B cell (primary cell): ENCODE measurements at regions not wholly inside any gene's neighbourhood (a gene's known extent, or its start where the extent isn't known, plus 50 kb on each side); places are given as distances from the start of the nearest gene placed in this dataset.

ENCODE experiments used
- EZH2 ChIP-seq: IDR thresholded peaks from 2 replicates; pipeline ENCODE4 v1.6.1; 2012; ENCODE audit warnings: borderline replicate concordance, low read depth, mild to moderate bottlenecking, moderate library complexity, low read length; ENCODE audit not compliant: insufficient read depth, poor library complexity, severe bottlenecking
- TF ChIP-seq, protein P1 (sequence below): fragments of 200-600 bp; IDR thresholded peaks from one replicate; pipeline ENCODE4 v1.8.0; 2022; ENCODE audit warnings: antibody characterized with exemption, mild to moderate bottlenecking

DNA sequence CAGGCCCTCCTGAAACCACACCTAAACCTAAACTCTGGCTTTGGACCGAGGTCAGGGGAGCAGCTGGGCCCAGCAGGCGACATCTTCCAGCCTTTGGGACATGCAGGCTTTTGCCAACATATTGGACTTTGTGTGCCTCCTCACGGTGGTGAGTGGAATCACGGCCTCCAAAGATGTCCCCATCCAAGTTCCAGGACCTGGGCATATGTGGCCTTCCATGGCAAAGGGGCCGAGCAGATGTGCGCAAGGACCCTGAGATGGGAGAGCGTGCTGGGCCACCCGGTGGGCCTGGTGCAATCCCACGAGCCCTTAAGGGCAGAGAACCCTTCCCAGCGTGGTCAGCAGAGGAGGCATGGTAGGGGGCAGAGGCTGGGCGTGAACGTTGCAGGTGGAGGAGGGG is 160.8 kb upstream of the C1orf174 start:
- TF ChIP-seq EZH2: no peak
- TF ChIP-seq, protein P1, sequence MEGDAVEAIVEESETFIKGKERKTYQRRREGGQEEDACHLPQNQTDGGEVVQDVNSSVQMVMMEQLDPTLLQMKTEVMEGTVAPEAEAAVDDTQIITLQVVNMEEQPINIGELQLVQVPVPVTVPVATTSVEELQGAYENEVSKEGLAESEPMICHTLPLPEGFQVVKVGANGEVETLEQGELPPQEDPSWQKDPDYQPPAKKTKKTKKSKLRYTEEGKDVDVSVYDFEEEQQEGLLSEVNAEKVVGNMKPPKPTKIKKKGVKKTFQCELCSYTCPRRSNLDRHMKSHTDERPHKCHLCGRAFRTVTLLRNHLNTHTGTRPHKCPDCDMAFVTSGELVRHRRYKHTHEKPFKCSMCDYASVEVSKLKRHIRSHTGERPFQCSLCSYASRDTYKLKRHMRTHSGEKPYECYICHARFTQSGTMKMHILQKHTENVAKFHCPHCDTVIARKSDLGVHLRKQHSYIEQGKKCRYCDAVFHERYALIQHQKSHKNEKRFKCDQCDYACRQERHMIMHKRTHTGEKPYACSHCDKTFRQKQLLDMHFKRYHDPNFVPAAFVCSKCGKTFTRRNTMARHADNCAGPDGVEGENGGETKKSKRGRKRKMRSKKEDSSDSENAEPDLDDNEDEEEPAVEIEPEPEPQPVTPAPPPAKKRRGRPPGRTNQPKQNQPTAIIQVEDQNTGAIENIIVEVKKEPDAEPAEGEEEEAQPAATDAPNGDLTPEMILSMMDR: no peak
